SK-MEL-5 (cell line): ENCODE measurements at regions not wholly inside any gene's neighbourhood (a gene's known extent, or its start where the extent isn't known, plus 50 kb on each side); places are given as distances from the start of the nearest gene placed in this dataset.
"Not testable (repeated sequence)": the region's sequence is repeated elsewhere in the genome, so short reads cannot be mapped to it uniquely, and the experiment has no call there.

Experiments used
- DNase-seq: peaks from one replicate; pipeline ENCODE4 v3.0.0-alpha.2; 2016; ENCODE audit warnings: low read depth, low spot score
- in situ Hi-C: cut with HindIII; loops from 2 replicates; pipeline ENCODE4 v1.10.0; 2016; ENCODE audit warnings: low sequenced_read_pairs, high pct_unique_total_duplicates, low pct_unique_long_range_greater_than_20kb

DNA sequence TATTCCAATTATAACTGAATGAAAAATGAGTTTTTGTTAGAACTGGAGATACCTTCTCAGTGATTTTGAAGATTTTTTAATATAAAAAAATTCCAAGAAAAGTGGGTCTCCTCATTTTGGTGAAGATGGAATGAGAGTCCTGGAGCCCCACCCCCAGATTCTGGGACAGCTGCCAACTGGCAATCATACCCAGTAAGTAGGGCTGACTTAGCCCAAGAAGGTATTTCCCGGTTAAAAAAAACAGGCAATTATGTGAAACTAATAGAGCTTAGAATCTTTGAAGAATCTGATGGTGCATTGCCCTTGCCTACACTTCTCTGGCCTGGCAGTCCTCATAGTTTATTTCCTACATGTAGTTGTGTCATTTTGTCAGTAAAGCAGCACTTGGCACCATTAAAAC, 52.8 kb upstream of the VWDE start:
- in situ Hi-C loops = no loop called here

DNA sequence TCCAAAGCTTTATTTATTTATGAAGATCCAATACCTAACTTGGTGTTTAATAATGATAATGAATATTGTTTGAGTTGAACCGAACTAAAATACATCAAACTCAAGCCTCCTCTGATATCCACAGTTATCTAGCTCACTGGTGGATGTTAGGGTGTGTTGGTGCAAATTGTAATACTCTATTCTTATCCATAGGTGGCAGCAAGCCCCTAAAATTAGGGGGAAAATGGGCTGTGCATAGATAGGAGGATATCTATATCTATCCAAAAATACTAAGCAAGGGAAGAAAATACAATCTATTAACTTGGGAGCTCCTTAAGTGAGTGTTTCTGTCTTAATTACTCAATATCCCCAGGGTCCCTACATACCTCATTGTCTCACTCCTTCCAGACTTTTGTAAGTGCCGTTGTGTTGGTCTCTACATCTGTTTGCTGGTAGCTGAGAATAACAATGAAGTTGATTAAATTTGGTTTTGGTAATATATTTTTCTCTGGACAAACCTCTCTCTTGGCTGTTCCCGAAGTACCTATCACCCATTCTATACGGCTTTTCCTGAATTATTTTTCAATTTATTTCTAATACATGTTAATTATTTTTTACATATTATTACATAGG, 55.0 kb upstream of the VWDE start:
- DNase-seq = peak; percentile 81
- in situ Hi-C loops = no loop called here

More for the DNA sequence above, 52.8 kb upstream of the VWDE start:
- no peak for DNase-seq

DNA sequence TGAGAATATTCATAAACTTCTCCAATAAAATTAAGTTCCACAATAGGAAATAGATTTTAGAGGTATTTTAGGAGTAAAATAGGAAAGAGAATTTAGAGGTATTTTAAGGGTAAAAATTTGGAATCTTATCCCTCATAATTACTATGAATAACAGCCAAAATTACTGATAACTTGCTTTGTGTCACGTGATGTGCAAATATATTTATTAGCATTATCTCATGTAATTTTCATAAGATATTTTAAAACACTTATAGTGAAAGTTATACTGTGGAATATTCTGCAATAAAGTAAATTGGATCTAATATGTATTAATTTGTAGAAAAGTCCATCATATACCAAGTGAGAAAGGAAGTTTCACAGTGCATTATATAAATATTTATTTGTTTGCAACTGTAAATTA, 64.2 kb upstream of the VWDE start:
- in situ Hi-C loops = no loop called here
- no peak for DNase-seq

DNA sequence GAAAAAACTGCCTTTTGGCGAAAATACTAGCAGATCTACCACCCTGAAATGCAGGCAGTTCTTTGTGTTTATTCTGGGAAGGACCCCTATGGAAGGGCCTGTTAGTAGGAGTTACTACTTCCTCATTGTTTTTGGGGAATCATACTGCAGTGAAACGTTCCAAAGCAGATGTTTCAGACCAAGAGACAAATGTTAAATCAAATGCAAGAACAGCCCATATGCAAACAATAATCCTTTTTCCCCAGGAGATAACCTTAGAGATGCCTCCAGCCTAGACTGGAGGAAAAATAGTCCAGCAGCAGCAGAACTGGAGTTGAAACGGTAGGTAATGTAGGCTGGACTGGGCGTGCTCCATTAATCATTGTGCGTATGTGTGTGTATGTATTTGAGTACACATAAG, 65.9 kb upstream of the VWDE start:
- in situ Hi-C loops = no loop called here
- DNase-seq = no peak

DNA sequence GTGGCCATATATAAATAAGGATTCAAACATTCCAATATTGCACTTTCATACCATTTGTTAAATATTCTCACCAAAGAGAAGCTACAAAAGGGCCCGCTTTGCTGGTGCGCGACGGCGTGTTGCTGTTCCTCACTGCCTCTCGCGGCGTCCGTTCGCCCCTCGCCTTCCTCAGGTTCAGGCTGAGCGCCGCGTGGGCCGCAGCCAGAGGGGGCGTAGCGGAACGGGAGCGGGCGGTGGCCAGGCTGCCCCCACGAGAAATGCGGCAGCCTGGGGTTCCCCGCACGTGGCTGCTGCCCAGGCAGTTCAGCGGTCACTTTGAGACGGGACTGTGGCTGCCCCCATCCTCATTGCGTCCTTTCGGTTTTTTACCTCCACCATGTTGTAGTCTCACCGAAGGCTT, 67.3 kb upstream of the VWDE start:
- no peak for DNase-seq
- in situ Hi-C loops = no loop called here

DNA sequence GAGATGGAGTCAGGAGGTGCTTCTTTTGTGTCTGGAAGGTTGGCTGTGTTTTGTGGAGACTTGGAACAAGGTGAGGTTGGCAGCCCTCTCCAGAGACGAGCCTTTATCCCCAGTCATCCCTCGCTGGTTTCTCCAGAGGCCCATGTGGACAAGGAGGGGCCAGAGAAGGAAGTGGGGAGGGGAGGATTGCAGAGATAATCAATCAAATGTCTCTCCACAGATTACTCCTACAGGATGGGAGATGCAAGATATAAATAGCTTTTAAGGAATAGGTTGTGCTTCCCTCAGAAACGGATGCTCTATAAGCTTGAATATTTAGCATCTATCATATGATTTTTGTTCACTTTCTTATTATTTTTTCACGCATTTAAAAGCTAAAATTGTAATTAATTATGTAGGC, 70.4 kb upstream of the VWDE start:
- in situ Hi-C loops = no loop called here

DNA sequence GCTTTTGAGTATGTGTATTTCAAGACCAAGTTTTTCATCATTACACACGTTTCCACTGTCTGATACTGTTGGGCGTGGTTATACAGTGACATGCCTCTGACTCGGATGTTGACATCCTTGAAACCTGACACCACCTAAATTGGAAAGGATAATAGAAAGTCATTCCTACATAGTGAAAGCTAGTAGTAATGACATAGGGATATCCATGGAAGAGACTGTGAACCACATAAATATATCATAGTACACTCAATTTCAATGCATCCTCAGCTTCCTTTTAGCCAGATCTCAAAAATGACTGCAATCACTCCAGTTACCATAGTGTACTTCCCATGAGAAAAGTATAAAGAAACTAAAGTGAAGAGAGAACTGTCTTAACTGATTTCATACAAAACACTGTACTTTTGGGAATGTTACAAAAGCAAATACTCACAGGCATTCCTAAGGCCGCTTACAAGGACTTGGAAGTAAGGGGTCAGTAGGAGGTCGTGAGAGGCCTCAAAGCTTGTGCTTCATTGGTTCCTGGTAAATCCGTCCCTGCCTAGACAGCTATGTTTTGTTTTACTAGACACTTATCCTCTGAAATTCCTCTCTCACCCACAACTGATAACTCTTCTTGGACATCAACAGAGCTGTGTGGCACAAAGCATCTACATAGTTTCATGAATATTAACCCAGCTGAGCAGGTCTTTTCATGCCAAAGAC, 71.8 kb upstream of the VWDE start:
- no peak for DNase-seq
- in situ Hi-C loops = no loop called here

More for the DNA sequence above, 70.4 kb upstream of the VWDE start:
- no peak for DNase-seq

DNA sequence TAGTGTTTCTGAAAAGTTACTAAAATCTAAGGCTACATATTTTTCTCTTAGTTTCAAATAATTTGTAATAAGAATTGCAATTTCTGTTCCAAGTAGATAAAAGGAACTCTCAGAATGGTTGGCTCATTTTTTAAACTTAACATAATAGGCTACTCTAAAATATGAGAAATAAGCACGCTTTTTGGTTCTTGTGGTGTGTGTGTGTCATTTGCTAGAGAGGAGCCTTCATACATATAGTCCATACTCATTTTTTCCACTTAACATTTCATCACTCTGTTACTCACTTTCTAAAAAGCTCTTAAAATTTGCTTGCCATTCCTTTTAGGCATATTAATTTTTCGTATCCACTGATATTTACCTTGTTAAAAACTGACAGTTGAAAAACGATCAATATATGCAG, 74.0 kb upstream of the VWDE start:
- DNase-seq = no peak
- in situ Hi-C loops = no loop called here

DNA sequence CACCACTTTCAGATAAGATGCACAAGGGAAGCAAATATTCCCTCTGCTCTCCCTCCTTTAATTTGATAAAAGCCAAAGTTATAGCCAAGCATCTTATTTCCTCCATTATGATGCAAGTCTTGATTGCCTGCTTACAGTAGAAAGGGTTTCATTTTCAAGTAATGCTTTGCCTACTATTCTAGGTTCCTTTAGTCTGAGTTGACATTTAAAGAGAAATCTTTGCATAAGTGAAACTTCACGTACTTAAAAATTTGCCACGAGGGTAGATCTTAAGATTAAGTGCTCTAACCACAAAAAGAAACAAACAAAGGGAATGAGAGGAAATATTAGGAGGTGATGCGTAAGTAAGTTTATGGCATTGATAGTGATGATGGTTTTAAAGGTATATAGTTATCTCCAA, 78.1 kb upstream of the VWDE start:
- in situ Hi-C loops = no loop called here
- DNase-seq = peak; percentile 37

DNA sequence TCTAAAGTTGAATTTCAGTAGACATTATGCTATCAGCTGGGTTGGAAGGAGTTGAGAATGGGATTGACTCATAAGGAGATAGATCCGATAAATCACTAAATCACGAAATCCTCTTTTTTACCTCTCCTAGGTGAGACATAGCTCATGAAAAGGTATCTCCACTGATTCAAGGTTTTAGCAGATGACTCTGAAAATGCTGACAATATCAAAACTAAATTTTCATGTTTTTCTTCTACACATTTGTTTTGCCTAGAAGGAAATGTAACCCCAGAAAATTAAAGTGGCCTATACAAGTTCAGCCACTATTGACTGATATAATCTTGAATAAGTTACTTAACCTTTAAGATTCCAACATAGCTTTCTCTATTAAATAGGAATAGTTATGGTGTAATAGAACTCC, 82.2 kb upstream of the VWDE start:
- in situ Hi-C loops = no loop called here
- DNase-seq = no peak

DNA sequence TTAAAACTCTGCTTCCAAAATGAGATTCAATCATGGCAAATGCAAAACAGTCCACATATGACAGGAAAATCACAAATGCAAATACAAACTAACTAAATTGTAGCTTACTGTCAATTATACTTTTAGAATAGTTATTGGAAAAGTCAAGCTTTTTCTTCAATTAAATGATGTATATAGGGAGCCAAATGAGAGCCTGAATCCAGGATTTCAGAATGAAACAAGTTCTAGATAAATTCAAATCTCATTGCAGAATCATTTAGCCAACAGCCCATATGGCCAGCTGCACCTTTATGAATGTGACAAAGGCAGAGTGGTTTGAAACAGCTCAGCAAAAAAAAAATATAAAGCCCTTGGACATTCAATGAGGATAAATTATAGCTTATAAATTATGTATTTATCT, 82.2 kb upstream of the SCIN start:
- DNase-seq = no peak
- in situ Hi-C loops = no loop called here

DNA sequence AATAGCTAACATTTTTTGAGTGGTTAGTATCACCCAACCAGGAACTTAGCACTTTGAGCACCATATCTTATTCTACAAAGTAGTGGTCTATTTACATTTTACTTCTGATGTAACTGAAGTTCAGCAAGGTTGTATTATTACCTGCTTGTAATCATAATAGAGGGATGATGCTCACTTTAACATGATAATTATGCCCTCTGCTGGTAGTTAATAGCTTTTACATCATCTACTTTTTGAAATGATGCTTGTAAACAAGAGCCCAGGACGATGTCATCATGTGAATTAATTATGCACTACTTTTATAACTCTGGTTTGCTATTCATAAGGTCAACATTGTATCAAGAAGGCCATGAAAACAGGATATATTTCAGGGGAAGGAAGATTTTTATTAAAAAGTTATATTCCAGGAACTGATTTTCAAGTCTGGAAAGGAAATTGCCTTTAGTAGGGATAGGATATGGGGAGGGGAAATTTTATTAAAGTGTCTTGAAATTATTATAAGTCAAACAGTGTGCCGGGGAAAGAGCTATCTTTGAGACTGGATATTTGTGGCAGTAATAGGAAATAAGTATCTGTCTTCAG, 80.3 kb upstream of the SCIN start:
- DNase-seq = peak; percentile 68
- in situ Hi-C loops = no loop called here

DNA sequence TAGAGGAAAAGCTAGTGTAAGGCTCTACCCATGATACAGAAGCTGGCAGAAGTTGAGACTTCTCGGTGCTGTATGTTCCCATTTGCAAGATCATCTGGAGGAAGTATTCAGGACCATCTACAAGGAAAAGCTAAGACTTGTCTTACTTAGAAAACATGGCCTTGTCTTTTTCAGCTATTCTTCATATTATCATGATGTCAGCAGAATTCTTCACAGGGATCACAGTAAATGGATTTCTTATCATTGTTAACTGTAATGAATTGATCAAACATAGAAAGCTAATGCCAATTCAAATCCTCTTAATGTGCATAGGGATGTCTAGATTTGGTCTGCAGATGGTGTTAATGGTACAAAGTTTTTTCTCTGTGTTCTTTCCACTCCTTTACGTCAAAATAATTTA, 79.6 kb upstream of the SCIN start:
- in situ Hi-C loops = no loop called here
- no peak for DNase-seq

DNA sequence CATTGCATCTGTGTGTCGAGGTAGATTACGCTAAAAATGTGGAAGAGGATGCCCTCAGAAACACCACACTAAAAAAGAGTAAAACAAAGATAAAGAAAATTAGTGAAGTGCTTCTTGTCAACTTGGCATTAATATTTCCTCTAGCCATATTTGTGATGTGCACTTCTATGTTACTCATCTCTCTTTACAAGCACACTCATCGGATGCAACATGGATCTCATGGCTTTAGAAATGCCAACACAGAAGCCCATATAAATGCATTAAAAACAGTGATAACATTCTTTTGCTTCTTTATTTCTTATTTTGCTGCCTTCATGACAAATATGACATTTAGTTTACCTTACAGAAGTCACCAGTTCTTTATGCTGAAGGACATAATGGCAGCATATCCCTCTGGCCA, 79.0 kb upstream of the SCIN start:
- in situ Hi-C loops = no loop called here
- no peak for DNase-seq

DNA sequence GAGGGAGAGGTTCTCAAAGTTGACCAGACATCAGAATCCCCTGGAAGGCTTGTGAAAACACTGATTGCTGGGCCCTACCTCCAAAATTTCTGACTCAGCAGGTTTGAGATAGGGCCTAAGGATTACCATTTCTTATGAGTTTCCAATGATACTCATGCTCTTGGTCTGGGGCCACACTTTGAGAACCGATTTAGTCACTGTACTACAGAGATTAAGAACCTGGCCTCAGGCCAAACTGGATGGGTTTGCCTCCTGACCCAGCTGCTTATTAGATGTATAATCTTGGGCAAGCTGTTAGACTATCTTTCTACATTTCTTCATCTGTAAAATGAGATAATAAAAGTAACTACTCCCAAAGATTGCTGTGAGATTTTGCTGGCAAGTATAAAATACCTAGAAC, 77.1 kb upstream of the SCIN start:
- no peak for DNase-seq
- in situ Hi-C loops = no loop called here

DNA sequence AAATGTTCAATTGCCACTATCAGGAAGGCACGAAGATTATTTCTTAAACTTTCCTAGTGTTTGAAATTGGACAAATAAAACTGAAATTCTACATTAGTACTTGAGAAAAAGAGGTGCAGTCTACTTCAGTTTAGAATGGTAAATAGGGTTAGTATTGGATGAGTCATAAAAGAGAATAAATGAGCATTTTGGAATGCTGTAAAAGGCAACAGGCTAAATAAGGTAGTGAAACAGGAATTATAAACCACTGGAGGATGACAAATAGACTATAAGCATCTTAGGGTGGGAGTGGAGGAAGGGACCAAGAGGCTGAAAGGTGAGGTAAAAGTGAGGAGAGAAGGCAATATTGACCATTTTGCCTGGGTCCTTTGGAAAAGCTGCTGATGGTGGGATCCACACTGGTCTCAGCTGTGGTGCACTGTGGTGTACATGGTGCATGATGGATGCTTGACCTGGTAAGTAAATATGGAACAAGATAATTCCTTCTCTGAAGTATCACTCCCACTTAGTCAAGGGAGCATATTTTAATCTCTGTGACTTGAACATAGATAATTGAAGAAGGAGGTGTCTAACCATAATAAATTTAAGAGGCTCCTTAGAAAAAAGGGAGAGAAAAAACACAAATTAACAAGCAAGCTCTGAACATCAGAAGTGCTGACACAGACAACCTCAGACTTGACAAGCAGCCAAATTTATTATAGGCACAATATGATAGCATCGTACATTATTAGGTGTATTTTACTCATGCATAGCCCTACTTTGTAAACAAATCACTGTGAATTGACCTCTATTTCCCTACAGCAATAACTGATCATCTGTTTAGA, 76.4 kb upstream of the SCIN start:
- in situ Hi-C loops = no loop called here

DNA sequence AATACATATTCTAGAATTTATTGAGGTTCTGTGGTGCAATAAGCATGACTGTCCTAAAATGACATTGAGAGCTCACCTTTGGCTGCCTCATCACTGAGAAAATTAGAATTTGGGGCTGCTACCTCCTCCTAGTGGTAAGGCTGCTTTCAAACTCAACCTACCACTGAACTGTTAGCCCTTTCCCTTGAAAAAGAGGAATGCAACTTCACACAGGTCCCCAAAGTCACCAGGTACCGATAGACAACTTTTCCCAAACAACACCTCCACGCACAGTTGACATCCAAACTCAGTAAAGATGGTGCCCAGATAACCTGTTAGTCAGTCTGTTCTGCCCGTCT, 75.9 kb upstream of the SCIN start:
- in situ Hi-C loops = no loop called here
- no peak for DNase-seq

More for the DNA sequence above, 76.4 kb upstream of the SCIN start:
- no peak for DNase-seq

DNA sequence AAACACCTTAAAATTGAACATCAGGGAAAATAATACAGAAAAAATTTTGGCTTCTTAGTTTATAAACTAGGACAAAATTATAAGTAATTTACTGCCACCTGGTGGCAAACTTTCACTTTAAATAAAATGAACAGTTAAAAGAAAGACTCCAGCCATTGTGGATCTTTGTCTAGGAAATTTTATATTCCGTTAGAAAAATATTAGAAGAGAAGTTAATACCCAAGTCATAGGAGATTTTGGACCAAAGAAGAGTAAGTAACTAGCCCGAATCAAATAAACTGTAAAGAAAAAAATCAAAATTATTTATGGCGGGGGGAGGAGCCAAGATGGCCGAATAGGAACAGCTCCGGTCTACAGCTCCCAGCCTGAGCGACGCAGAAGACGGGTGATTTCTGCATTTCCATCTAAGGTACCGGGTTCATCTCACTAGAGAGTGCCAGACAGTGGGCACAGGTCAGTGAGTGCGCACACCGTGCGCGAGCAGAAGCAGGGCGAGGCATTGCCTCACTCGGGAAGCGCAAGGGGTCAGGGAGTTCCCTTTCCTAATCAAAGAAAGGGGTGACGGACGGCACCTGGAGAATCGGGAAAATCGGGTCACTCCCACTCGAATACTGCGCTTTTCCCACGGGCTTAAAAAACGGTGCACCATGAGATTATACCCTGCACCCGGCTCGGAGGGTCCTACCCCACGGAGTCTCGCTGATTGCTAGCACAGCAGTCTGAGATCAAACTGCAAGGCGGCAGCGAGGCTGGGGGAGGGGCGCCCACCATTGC, 73.4 kb upstream of the SCIN start:
- DNase-seq = peak; percentile 80
- in situ Hi-C loops = not testable (repeated sequence)
